Aorta (tissue), 5 donors: ENCODE measurements at regions not wholly inside any gene's neighbourhood (a gene's known extent, or its start where the extent isn't known, plus 50 kb on each side); places are given as distances from the start of the nearest gene placed in this dataset.
A peak's percentile ranks its signal among the peaks of the same experiment; 100 is the strongest.

Source experiments
- ATAC-seq: fragments of 200-7000 bp; cut with Tn5 transposase; one replicate; pipeline ENCODE4 v1.9.1; 2022; ENCODE audit warnings: moderate library complexity; ENCODE audit not compliant: low FRiP score
- DNase-seq, 2 donors: peaks; one replicate each; pipeline ENCODE4 v3.0.0-alpha.2; 2020
- H3K27ac ChIP-seq, 2 donors: one replicate each; pipeline ENCODE4 v1.5.1; 2013; ENCODE audit warnings: low read length in 2 of 2, mild to moderate bottlenecking in 2 of 2, moderate library complexity in 2 of 2, control low read depth in 1 of 2, inconsistent platforms in 1 of 2, low read depth in 1 of 2
- H3K27me3 ChIP-seq, 2 donors: one replicate each; pipeline ENCODE4 v1.6.1; 2013; ENCODE audit warnings: control low read depth in 1 of 2, low read length in 1 of 2, mild to moderate bottlenecking in 1 of 2, moderate library complexity in 1 of 2; ENCODE audit not compliant: insufficient read depth in 2 of 2, control insufficient read depth in 1 of 2
- H3K36me3 ChIP-seq, 2 donors: one replicate each; pipeline ENCODE4 v1.6.1; 2013; ENCODE audit warnings: control low read depth in 1 of 2, low read length in 1 of 2, mild to moderate bottlenecking in 1 of 2; ENCODE audit not compliant: insufficient read depth in 2 of 2, control insufficient read depth in 1 of 2
- H3K4me1 ChIP-seq, 2 donors: one replicate each; pipeline ENCODE4 v1.6.1; 2013; ENCODE audit warnings: low read length in 2 of 2, control low read depth in 1 of 2, mild to moderate bottlenecking in 1 of 2, moderate library complexity in 1 of 2; ENCODE audit not compliant: insufficient read depth in 2 of 2, control insufficient read depth in 1 of 2
- H3K4me3 ChIP-seq, 2 donors: one replicate each; pipeline ENCODE4 v1.5.1; 2013; ENCODE audit warnings: low read length in 2 of 2, control low read depth in 1 of 2, mild to moderate bottlenecking in 1 of 2
- H3K9me3 ChIP-seq: one replicate; pipeline ENCODE4 v1.6.1; 2013; ENCODE audit warnings: mild to moderate bottlenecking, low read length; ENCODE audit not compliant: control insufficient read depth
- WGBS, 2 donors: extraction: QIAGEN DNeasy Blood & Tissue Kit; methylation state at CpG; one replicate each; pipeline ENCODE4 v1.1.7; 2013; 5-methylcytosine and 5-hydroxymethylcytosine counted together
- intact Hi-C, 2 donors: fragments of 100-400 bp; cut with DNase I; formaldehyde crosslinking; loops; one replicate each; pipeline versions ENCODE4 v1.14.2 to v1.15.0; 2022
- donor health status: healthy with polysubstance abuse.
- donor health status: Bipolar disorder and iron deficiency.
- donor health status: DM: no; HTN: no; CAD: no.
- donor health status: DM: no; HTN: no; CAD: no.
- donor health status: DM: yes; HTN: yes; CAD: no.

GRCh38 chr9:115278326-115279035 lies 160.5 kb upstream of the TNC start:
- ATAC-seq, result no peak
- no peak overlapping the region for H3K4me3 ChIP-seq
- H3K9me3 ChIP-seq, result no peaks in the 10 kb centered on the region
- WGBS, 2 donors, result 70 to 77% methylated on average over 4 of the region's 4 CpGs
- no peaks in the 10 kb centered on the region for H3K27me3 ChIP-seq
- intact Hi-C loops, result no loop called here
- H3K27ac ChIP-seq, result no peak overlapping the region
- no peak for DNase-seq
- H3K36me3 ChIP-seq, result no peaks in the 10 kb centered on the region
- H3K4me1 ChIP-seq, result no peaks in the 10 kb centered on the region

DNA sequence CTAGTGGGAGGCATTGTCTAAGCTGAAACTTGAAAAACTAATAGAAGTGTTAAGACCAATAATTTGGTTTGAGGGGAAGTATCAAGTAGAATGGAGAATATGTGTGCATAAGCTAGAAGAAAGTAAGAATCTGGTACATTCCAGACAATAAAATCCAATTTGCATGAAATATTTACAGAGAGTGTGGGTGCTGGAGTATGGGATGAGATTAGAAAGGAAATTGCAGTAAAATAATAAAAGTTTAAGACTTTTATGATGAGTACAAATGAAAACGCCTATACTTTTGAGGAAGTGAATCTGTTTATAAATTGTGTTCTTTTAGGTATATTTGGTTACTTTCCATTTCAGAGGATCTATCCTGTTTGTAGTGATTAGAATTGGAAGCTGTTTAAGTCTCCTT lies 165.4 kb upstream of the TNC start:
- Histone ChIP-seq H3K36me3 (no peaks in the 10 kb centered on the region), H3K4me1 (no peaks in the 10 kb centered on the region), H3K27me3 (no peaks in the 10 kb centered on the region), H3K4me3 (no peak overlapping the region), H3K9me3 (no peaks in the 10 kb centered on the region), H3K27ac (no peak overlapping the region)
- DNase-seq (no peak), ATAC-seq (no peak)
- WGBS, 2 donors, result 87 to 88% methylated on average over 1 of the region's 1 CpG
- intact Hi-C loops, result no loop called here

DNA sequence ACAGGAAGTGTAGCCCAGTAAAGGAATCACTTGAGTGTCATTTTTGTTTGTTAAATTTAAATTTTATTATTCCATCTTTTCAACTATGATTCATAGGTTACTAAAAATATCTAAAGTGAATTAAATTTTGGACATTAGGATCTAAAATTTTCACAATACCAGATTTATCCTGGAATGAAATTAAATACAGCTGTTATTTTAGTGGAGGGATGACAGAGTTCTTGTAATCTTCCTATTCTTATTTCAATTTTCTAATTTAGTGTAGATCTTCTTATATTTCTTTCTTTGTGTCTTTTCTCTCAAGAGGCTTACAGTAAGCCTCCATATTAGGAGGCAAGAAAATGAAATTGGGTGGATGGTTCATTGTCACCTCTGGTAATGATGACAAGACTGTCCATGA lies 167.9 kb upstream of the TNC start:
- intact Hi-C loops, result no loop called here
- no peaks in the 10 kb centered on the region for H3K4me1 ChIP-seq
- ATAC-seq (no peak), DNase-seq (no peak)
- H3K27me3 ChIP-seq, result no peaks in the 10 kb centered on the region
- H3K4me3 ChIP-seq, result no peak overlapping the region
- H3K9me3 ChIP-seq, result no peaks in the 10 kb centered on the region
- H3K27ac ChIP-seq, result no peak overlapping the region
- no peaks in the 10 kb centered on the region for H3K36me3 ChIP-seq

DNA sequence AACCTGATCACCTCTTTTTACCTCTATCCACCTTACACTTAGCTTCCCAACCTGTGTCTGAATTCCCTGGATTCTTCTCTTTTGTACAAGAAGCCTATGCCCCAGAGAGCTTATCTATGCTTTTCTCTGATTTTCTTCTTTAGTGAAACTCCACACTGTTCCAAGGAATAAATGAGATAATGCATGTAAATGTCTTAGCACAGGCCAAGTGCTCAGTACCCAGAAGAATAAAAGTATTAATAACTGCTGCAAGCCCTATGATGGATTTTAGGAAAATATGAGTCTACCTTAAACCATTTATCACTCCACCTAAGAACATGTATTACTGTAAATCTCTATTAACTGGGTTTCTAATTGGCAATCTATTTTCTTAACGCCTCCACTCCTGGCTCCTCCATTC lies 168.5 kb upstream of the TNC start:
- no peaks in the 10 kb centered on the region for H3K4me1 ChIP-seq
- no peak overlapping the region for H3K27ac ChIP-seq
- intact Hi-C loops, result no loop called here
- ATAC-seq (no peak), DNase-seq (no peak)
- H3K4me3 ChIP-seq, result no peak overlapping the region
- no peaks in the 10 kb centered on the region for H3K27me3 ChIP-seq
- WGBS, 2 donors, result 88 to 96% methylated on average over 1 of the region's 1 CpG
- H3K36me3 ChIP-seq, result no peaks in the 10 kb centered on the region
- H3K9me3 ChIP-seq, result no peaks in the 10 kb centered on the region

DNA sequence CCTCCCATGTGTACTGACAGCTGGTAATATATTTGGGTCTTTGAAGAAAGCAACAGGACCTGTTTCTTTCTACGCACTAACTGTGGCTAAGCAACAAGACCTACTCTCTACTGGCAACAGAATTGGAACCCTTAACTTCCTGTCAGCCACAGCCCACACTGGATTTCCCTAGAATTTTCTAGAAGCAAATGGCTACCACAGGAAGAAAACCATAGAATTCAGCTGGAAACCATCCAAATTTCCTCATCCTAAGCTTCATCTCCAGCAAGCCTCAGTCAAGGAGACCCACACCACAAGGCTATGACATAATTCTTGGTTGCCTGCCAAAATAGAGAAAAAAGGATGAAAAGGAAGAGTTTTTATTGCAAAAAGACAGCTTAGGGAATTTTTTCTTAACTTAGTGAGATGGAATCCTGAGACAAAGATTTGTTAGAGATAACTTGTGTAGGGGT lies 171.8 kb upstream of the TNC start:
- no peaks in the 10 kb centered on the region for H3K36me3 ChIP-seq
- peaks cover 4 to 7% of the 10 kb centered on the region in 2 donors for H3K4me1 ChIP-seq
- H3K4me3 ChIP-seq, result no peak overlapping the region
- H3K9me3 ChIP-seq, result no peaks in the 10 kb centered on the region
- ATAC-seq (no peak), DNase-seq (no peak)
- H3K27ac ChIP-seq, result no peak overlapping the region
- intact Hi-C loops, result no loop called here
- WGBS, 2 donors, result 90 to 91% methylated on average over 1 of the region's 1 CpG
- no peaks in the 10 kb centered on the region for H3K27me3 ChIP-seq

DNA sequence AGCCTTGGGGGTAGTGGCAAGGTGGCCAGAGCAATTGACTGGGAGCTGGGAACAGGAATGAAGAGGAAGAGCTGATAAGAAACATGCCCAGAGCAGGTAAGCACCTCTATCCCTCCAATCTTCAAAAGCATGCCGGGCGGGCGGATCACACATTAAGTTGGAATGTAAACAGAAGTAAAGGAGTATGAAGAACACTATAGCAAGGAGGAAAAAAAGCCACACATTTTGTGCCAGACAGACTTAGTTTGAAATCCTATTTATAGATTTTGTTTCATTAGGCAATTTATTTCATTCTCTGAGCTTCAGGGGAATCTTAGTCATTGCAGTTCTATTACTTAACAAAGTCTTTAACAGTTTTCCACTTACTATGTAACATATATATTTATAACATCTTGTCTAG lies 173.9 kb upstream of the TNC start:
- Histone ChIP-seq H3K27ac (no peak overlapping the region), H3K9me3 (no peaks in the 10 kb centered on the region), H3K36me3 (no peaks in the 10 kb centered on the region), H3K27me3 (no peaks in the 10 kb centered on the region), H3K4me3 (no peak overlapping the region), H3K4me1 (peaks cover 7 to 8% of the 10 kb centered on the region in 2 donors)
- no peak for ATAC-seq
- no peak for DNase-seq
- intact Hi-C loops, result no loop called here
- 66 to 80% methylated on average over 3 of the region's 3 CpGs for WGBS, 2 donors

GRCh38 chr9:115292584-115293279 lies 174.8 kb upstream of the TNC start:
- H3K4me3 ChIP-seq, result no peak overlapping the region
- DNase-seq (no peak), ATAC-seq (peak; percentile 30)
- H3K4me1 ChIP-seq, result peaks cover 7 to 8% of the 10 kb centered on the region in 2 donors
- 34 to 37% methylated on average over 4 of the region's 4 CpGs for WGBS, 2 donors
- no peaks in the 10 kb centered on the region for H3K9me3 ChIP-seq
- intact Hi-C loops, result no loop called here
- peak overlapping the region in 1 of 2 donors; percentile 27 for H3K27ac ChIP-seq
- no peaks in the 10 kb centered on the region for H3K36me3 ChIP-seq
- H3K27me3 ChIP-seq, result no peaks in the 10 kb centered on the region

DNA sequence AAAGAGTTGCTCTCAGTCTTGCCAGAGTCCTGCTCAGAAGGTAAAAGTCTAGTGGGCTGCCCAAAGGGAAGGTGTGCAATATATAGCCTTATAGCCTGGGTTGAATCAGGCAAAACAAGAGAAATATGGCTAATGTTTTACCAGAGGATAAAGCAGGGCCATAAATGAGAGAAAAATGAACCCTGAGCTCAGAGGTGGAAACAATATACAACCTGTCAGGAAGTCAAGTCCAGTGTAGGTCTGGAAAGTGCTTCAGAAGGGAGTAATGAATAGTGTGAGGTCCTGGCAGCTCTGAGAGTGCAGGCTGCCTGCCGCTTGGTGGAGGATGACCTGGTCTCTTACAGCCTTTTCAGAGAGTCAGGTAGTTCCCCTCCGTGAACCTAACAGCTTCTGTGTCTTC lies 177.8 kb upstream of the TNC start:
- peaks cover 7 to 8% of the 10 kb centered on the region in 2 donors for H3K4me1 ChIP-seq
- no peaks in the 10 kb centered on the region for H3K9me3 ChIP-seq
- 91 to 96% methylated on average over 2 of the region's 2 CpGs for WGBS, 2 donors
- ATAC-seq (no peak), DNase-seq (no peak)
- H3K27ac ChIP-seq, result no peak overlapping the region
- no peaks in the 10 kb centered on the region for H3K36me3 ChIP-seq
- H3K4me3 ChIP-seq, result no peak overlapping the region
- intact Hi-C loops, result no loop called here
- H3K27me3 ChIP-seq, result no peaks in the 10 kb centered on the region
